Right forelimb (tissue), 1 donor: ENCODE measurements at regions not wholly inside any gene's neighbourhood (a gene's known extent, or its start where the extent isn't known, plus 50 kb on each side); places are given as distances from the start of the nearest gene placed in this dataset.

Experiments used
- DNase-seq: peaks from one replicate; pipeline ENCODE4 v3.0.0-alpha.2; 2018

GRCh38 chr3:40962721-40963120, 236.6 kb upstream of the CTNNB1 start:
- no peak for DNase-seq

- no peak for DNase-seq
Observed at GRCh38 chr3:40968666-40969065, 230.6 kb upstream of the CTNNB1 start.

DNA sequence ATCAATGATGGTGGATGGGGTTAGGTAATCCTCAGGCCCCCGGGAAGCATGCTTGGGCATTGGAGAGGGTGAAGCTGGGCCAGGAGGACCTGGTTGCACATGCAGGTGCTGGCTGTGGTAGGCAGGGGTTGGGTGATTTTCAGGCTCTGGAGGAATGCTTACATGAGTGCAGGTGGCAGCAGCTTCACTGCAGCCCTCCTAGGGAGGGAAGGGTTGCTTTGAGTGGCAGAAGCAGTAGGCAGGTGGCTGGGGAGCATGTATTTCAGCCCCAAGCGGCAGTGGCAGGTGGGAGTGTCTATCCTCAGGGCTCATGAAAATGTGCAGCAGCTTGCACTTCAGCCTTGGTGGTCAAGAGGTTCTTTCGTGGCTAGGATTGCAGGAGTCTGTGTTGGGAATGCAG, 230.0 kb upstream of the CTNNB1 start:
- DNase-seq, result no peak

GRCh38 chr3:40969756-40970466, 229.4 kb upstream of the CTNNB1 start:
- no peak for DNase-seq

DNA sequence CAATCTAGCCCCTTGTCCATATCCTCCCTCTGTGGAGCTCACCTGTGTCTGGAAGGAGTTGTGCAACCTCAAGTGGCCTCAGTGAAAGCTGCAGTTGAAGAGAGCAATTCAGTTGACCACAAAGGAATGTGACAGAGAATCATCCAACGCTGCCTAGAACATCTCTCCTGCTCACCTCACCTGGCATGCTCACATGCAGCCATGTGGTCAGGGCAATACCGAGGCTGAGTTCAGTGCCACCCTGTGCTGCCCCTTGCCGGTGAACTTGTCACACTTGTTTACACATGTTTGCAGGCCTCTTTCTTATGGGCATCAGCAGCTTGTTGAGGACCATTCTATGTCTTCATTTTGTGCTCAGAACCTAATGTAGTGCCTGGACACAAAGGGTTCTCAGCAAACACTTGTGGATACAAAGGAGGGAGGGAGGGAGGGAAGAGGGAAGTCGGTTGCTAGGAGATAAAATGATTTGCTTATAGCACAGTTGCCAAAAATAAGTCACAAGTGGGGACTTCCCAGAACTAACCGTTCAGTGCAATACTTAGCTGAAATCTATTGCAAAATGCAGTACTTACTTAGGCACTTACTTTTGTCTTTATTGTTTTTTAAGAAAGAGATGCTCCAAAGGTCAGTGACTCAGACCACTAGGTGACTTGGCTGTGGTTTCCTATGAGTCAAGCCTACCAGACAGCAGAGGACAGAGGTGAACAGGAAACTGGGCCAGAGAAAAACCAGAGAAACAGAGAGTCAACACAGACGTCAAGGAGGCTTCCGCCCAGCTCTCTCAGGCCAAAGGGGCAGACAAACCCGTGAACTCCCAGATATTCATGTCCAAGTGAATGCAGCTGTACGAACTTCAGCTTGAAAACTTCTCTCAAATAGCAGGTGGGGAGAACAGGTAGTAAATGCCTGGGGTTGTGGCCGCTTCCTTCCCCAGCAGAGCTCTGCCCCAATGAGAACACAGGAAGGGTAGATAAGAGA, 227.8 kb upstream of the CTNNB1 start:
- DNase-seq, result peak; percentile 64

DNA sequence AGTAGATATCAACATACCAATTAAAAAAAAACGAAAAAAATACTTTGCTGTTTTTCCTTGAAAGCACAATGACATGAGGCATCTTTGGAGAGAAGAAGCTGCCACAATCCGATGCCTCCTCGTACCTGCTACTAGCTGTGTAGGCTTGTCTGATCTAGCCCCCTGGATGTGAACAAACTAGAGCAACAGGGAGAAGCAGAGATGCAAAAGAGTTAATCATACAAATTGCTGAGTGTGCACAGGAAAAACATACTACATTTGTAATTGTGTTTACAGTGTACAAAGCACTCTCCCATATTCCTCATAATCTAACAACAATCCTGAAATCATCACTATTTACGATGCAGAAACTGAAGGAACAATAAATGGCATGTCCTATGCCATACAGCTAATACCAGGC, 227.0 kb upstream of the CTNNB1 start:
- DNase-seq, result no peak

DNA sequence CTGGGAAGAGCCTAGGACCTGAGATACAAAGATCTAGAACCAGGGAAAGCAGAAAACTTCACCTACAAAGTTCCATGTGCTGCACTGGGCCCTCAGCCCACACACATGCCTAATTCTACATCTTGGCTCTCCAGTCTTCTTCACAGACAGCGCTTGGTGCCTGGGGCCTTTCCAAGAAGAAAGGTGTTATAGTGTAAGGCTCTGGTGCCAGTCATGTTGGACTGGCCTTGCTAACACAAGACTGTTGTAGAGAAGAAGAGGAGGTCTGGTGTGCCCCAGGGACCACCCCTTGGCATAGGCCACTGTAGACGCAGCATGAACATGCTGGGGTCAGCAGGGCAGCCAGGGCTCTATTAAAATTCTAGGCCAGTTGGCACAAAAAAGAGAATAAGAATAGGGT, 226.2 kb upstream of the CTNNB1 start:
- no peak for DNase-seq

GRCh38 chr3:40975711-40976121, 223.6 kb upstream of the CTNNB1 start:
- DNase-seq, result no peak

GRCh38 chr3:40976241-40976640, 223.1 kb upstream of the CTNNB1 start:
- no peak for DNase-seq

- DNase-seq, result no peak
Observed at GRCh38 chr3:40978442-40978841, 220.9 kb upstream of the CTNNB1 start.

DNA sequence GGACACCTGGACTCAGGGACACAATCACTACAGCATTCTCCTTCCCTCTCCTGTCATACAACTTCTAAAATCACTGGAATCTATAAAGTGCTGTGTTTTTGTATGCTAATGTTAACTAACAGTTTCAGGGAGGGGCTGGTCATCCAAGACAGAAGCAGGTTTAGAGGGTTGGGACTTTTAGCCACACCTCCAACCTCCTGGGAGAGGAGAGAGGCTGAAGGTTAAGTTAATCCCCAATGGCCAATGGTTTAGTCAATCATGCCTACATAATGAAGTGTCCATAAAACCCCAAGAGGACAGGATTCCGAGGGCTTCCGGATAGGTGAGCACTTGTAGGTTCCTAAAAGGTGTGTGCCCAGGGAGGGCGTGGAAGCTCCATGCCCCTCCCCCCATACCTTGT, 219.3 kb upstream of the CTNNB1 start:
- DNase-seq, result no peak

GRCh38 chr3:40980467-40980866, 218.8 kb upstream of the CTNNB1 start:
- DNase-seq, result no peak

GRCh38 chr3:40985195-40985594, 214.1 kb upstream of the CTNNB1 start:
- DNase-seq, result no peak

GRCh38 chr3:40988468-40988867, 210.8 kb upstream of the CTNNB1 start:
- DNase-seq, result no peak

DNA sequence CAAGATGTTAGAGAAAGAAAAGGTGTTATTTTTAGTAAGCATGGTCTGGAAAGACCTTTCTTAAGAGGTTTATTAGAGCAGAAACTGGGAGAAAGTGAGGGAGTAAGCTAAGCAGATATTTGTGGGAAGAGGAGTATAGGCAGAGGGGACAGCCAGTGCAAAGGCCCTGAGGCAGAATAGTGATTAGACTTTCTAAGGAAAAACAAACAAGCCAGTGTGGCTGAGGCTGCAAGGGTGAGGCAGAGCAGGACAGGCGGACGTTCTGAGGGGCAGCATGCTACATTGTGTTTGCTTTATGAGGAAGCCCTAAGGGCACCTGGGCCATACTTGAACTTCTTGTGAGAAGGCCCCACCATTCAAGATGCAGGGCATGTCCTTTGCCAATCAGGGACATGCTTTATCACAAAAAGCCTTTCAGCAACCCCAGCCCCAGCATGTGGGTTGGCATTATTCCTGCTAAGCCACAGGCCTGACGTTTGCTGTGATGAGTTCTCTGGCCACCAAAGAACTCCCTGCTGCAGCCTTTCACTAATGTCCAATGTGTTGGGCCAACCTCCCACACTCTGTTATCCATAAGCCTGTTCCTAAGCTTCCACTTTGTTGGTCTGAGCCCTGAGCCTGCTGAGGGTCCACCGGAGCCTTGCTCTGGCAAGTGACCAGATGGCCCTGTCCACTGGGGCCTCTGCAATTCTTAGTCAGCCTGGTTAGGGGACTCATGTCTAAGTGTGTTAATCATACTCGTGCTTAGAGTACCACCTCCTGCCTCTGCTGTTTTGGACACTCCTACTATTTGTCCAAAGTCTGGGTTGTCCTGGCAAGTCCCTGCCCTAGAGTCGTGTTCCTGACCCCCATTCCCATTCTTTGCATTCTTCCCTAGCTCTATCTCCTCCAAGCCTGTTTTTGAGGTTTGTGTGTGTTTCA, 209.9 kb upstream of the CTNNB1 start:
- DNase-seq, result no peak

DNA sequence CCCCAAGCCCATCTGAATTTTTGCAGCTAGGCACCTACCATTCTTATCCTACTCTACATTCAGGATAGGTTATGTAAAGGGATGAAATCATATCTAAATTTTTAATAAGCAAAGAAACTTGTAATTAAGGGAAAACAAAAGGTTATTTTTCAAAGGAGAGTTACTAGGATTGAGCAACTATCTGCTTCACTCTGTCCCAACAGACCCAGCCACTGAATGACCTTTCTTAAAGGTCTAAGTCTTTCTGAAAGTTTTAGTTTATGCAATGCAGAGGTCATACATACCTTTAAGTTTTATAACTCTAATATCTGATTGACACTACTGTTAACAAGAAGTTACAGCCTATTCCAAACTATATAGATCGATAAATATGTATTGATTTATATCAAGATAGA, 209.2 kb upstream of the CTNNB1 start:
- DNase-seq, result no peak

DNA sequence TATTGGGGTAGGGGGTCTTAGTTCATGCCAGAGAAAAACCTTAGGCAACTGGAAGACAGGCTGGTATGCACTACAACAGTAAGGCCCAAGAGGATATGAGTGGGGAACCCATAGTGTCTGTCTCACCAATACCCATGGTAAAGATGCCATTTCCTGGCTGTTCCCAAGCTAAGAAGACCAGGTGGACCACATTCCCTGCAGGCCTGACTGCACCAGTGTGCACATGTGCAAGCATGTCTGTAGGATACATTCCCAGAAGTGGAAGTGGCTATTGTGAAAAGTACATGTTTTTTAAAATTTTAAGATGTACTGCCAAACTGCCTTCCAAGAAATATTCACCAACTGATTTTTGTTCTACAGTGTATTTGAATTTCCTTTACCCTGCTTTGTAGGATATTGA, 207.3 kb upstream of the CTNNB1 start:
- no peak for DNase-seq

- DNase-seq, result no peak
Observed at GRCh38 chr3:40994611-40995010, 204.7 kb upstream of the CTNNB1 start.

- DNase-seq, result no peak
Observed at GRCh38 chr3:40995271-40995670, 204.0 kb upstream of the CTNNB1 start.

GRCh38 chr3:40996382-40996781, 202.9 kb upstream of the CTNNB1 start:
- no peak for DNase-seq

DNA sequence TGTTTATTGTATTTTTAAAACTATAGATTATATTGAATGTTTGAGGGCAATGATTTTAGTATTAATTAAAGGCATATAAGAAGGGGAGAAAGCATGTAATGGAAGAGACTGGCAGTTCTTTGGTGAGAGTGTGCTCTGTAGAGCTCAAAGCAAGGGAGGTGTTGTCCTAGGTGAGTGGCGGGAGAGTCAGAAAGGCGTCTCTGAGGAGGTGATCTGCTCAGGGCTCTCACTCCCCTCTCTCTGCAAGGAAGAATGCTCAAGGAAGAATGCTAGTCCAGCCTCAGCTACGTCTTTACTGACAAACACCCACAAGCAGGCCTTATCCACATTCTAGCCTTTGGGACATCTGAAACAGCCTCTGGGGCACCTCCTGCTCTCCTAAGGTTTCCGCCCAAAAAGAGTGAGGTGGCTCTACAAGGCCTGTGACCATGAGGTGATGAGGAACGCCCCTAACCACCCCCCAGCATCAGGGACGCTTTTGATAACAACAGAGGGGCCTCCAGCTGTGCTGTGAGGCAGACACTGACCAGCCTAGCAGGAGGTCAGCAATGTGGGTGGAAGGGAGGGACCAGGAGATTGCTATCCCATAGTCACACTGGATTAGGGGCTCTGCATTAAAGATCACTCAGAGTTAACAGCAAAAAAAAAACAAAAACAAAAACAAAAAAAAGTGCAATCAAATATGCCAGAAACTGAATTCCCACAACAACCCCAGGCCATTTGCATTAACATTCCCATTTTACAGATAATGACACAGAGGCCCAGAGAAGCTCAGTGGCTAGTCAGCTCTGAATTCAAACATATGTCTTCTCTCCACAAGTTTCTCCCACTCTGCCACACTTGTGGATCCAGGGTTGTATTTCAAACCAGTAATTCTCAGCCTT, 202.2 kb upstream of the CTNNB1 start:
- DNase-seq, result no peak
